IMR-90 (cell line): ENCODE measurements at regions not wholly inside any gene's neighbourhood (a gene's known extent, or its start where the extent isn't known, plus 50 kb on each side); places are given as distances from the start of the nearest gene placed in this dataset.

Source experiments
- ATAC-seq: fragments of 200-7000 bp; cut with Tn5 transposase; 2 replicates; pipeline ENCODE4 v1.9.1; 2020; ENCODE audit warnings: low read depth, mild to moderate bottlenecking, moderate library complexity
- BruUV-seq: library from RNA; stranded (reverse); fragments of 400-500 nt; replicated peaks from 2 replicates; lab custom pipeline; 2021; lab: Mats Ljungman, UMichigan
- CTCF ChIA-PET: fragments of 300-600 bp; formaldehyde crosslinking; extraction: SDS; loops from one replicate; lab custom pipeline; 2021; ENCODE audit warnings: antibody characterized with exemption; lab: Yijun Ruan, JAX
- POLR2A ChIA-PET: fragments of 300-600 bp; sonication (Branson Sonifier 250); formaldehyde crosslinking; loops from one replicate; lab custom pipeline; 2022; ENCODE audit warnings: antibody characterized with exemption; ENCODE audit not compliant: unreplicated experiment; lab: Charles Lee
- DNase-seq: peaks from one replicate; pipeline ENCODE4 v3.0.0; 2013
- H2AFZ ChIP-seq: replicated peaks from 2 replicates; pipeline ENCODE3; 2013; ENCODE audit warnings: low read length, mild to moderate bottlenecking; ENCODE audit not compliant: poor library complexity
- H2AK5ac ChIP-seq: 2 replicates; pipeline ENCODE4 v1.6.1; 2013; ENCODE audit warnings: low read depth, low read length, inconsistent platforms
- H2AK9ac ChIP-seq: replicated peaks from 2 replicates; pipeline ENCODE3; 2013; ENCODE audit warnings: mild to moderate bottlenecking, low read depth, low read length, moderate library complexity; ENCODE audit not compliant: poor library complexity
- H2BK120ac ChIP-seq: 2 replicates; pipeline ENCODE4 v1.6.1; 2013; ENCODE audit warnings: low read depth, low read length, inconsistent platforms
- H2BK15ac ChIP-seq: 3 replicates; pipeline ENCODE4 v1.6.1; 2013; ENCODE audit warnings: low read depth, low read length, inconsistent platforms
- H2BK20ac ChIP-seq: 2 replicates; pipeline ENCODE4 v1.6.1; 2013; ENCODE audit warnings: low read depth, mild to moderate bottlenecking, inconsistent platforms, low read length, moderate library complexity
- H2BK5ac ChIP-seq: 2 replicates; pipeline ENCODE4 v1.6.1; 2013; ENCODE audit warnings: mild to moderate bottlenecking, low read depth, low read length, inconsistent platforms; ENCODE audit not compliant: poor library complexity, severe bottlenecking
- H3K14ac ChIP-seq: replicated peaks from 2 replicates; pipeline ENCODE4 v1.6.1; 2013; ENCODE audit warnings: low read depth, low read length, inconsistent platforms
- H3K18ac ChIP-seq: 2 replicates; pipeline ENCODE4 v1.6.1; 2013; ENCODE audit warnings: low read depth, low read length, control low read depth
- H3K23ac ChIP-seq: 2 replicates; pipeline ENCODE4 v1.6.1; 2013; ENCODE audit warnings: low read depth, low read length, inconsistent platforms
- H3K27ac ChIP-seq: 2 replicates; pipeline ENCODE4 v1.5.1; 2013; ENCODE audit warnings: mild to moderate bottlenecking, control low read depth, low read length; ENCODE audit not compliant: insufficient read depth
- H3K27me3 ChIP-seq: 2 replicates; pipeline ENCODE4 v1.6.1; 2013; ENCODE audit warnings: low read length; ENCODE audit not compliant: control insufficient read depth, insufficient read depth
- H3K36me3 ChIP-seq: 2 replicates; pipeline ENCODE4 v1.6.1; 2013; ENCODE audit warnings: low read length, mixed read lengths; ENCODE audit not compliant: control insufficient read depth, insufficient read depth
- H3K4ac ChIP-seq: 2 replicates; pipeline ENCODE4 v1.6.1; 2013; ENCODE audit warnings: low read depth, low read length, inconsistent platforms
- H3K4me1 ChIP-seq: 2 replicates; pipeline ENCODE4 v1.6.1; 2013; ENCODE audit warnings: low read length, mixed read lengths; ENCODE audit not compliant: control insufficient read depth, insufficient read depth
- H3K4me2 ChIP-seq: 2 replicates; pipeline ENCODE4 v1.6.1; 2013; ENCODE audit warnings: low read depth, mild to moderate bottlenecking, control low read depth, low read length, moderate library complexity
- H3K4me3 ChIP-seq: 2 replicates; pipeline ENCODE4 v1.5.1; 2013; ENCODE audit warnings: low read depth, mild to moderate bottlenecking, control low read depth, low read length, moderate library complexity; ENCODE audit not compliant: insufficient read depth
- H3K56ac ChIP-seq: 2 replicates; pipeline ENCODE4 v1.6.1; 2013; ENCODE audit warnings: low read length, inconsistent platforms; ENCODE audit not compliant: insufficient read depth; ENCODE audit errors: extremely low read depth
- H3K79me1 ChIP-seq, 2 experiments: 2 replicates each; pipeline ENCODE4 v1.6.1; 2013; ENCODE audit warnings: low read length in 2 of 2, inconsistent platforms in 1 of 2, low read depth in 1 of 2
- H3K9ac ChIP-seq: 2 replicates; pipeline ENCODE4 v1.6.1; 2013; ENCODE audit warnings: low read depth, low read length, control low read depth
- H3K9me1 ChIP-seq: 2 replicates; pipeline ENCODE4 v1.6.1; 2013; ENCODE audit warnings: low read length, inconsistent platforms; ENCODE audit not compliant: insufficient read depth
- H3K9me3 ChIP-seq: 2 replicates; pipeline ENCODE4 v1.6.1; 2013; ENCODE audit warnings: low read length; ENCODE audit not compliant: control insufficient read depth, insufficient read depth
- H4K20me1 ChIP-seq: 2 replicates; pipeline ENCODE4 v1.6.1; 2013; ENCODE audit warnings: low read length, inconsistent platforms; ENCODE audit not compliant: insufficient read depth
- H4K5ac ChIP-seq: 2 replicates; pipeline ENCODE4 v1.6.1; 2013; ENCODE audit warnings: mild to moderate bottlenecking, low read depth, low read length, control low read depth
- H4K8ac ChIP-seq, 2 experiments: 2 replicates each; pipeline ENCODE4 v1.6.1; 2013; ENCODE audit warnings: low read depth in 2 of 2, low read length in 2 of 2, control low read depth in 1 of 2, inconsistent platforms in 1 of 2
- H4K91ac ChIP-seq: 2 replicates; pipeline ENCODE4 v1.6.1; 2013; ENCODE audit warnings: low read depth, low read length, inconsistent platforms; ENCODE audit not compliant: insufficient read depth
- CEBPB ChIP-seq: IDR thresholded peaks from 2 replicates; pipeline ENCODE4 v1.6.1; 2012; ENCODE audit warnings: low read depth, low read length, improper control_type of control experiment
- FOS ChIP-seq: fragments of 150-350 bp; IDR thresholded peaks from 2 replicates; pipeline ENCODE4 v1.6.1; 2016; ENCODE audit warnings: low read depth, low read length
- MXI1 ChIP-seq: IDR thresholded peaks from 2 replicates; pipeline ENCODE4 v1.6.1; 2012; ENCODE audit warnings: low read depth, mild to moderate bottlenecking, low read length, moderate library complexity, borderline replicate concordance
- RAD21 ChIP-seq: IDR thresholded peaks from 2 replicates; pipeline ENCODE4 v1.6.1; 2012; ENCODE audit warnings: low read length, improper control_type of control experiment
- WGBS, 2 experiments: methylation state at CpG; one replicate each; pipeline versions ENCODE4 v1.1.5 to v1.1.7; 2013; ENCODE audit warnings: missing lambda C conversion rate in 2 of 2; ENCODE audit not compliant: insufficient read length in 1 of 2; ENCODE audit errors: extremely low coverage in 2 of 2; 5-methylcytosine and 5-hydroxymethylcytosine counted together
- dilution Hi-C: fragments of 300-500 bp; cut with HindIII; formaldehyde crosslinking; loops from one replicate; pipeline ENCODE4 v1.14.3; 2018; ENCODE audit warnings: low sequenced_read_pairs; ENCODE audit not compliant: unreplicated experiment
- in situ Hi-C: fragments of 300-500 bp; cut with MboI; formaldehyde crosslinking; loops from 3 replicates; pipeline ENCODE4 v1.14.3; 2019; ENCODE audit warnings: low sequenced_read_pairs, inconsistent platforms, mixed read lengths
- intact Hi-C: fragments of 100-400 bp; cut with micrococcal nuclease; formaldehyde crosslinking; loops from 2 replicates; pipeline ENCODE4 v1.10.0; 2022

- intact Hi-C loops (no loop called here), in situ Hi-C loops (no loop called here), dilution Hi-C loops (no loop called here)
- Histone ChIP-seq H3K9ac (no peak overlapping the region), H2BK20ac (no peak overlapping the region), H3K14ac (no peak overlapping the region), H3K4me3 (no peak overlapping the region), H3K27me3 (no peaks in the 10 kb centered on the region), H2BK5ac (no peak overlapping the region), H2BK15ac (no peak overlapping the region), H2AK9ac (no peak overlapping the region), H3K9me1 (no peaks in the 10 kb centered on the region), H4K5ac (no peak overlapping the region), H4K8ac (no peak overlapping the region), H3K4me2 (no peak overlapping the region), H3K4ac (no peak overlapping the region), H3K56ac (no peak overlapping the region), H4K91ac (no peak overlapping the region), H3K18ac (no peak overlapping the region), H3K4me1 (no peaks in the 10 kb centered on the region), H3K9me3 (peaks cover 3% of the 10 kb centered on the region; the same call in 1 of the 2 replicates), H2AK5ac (no peak overlapping the region), H3K79me1 (no peaks in the 10 kb centered on the region), H3K23ac (no peak overlapping the region), H2BK120ac (no peak overlapping the region), H3K36me3 (no peaks in the 10 kb centered on the region), H3K27ac (no peak overlapping the region), H2AFZ (no peak overlapping the region), H4K20me1 (no peaks in the 10 kb centered on the region)
- no CpG with 5 or more reads among the region's 2 CpGs for WGBS, 2 experiments
- ChIA-PET CTCF (no interaction called here), POLR2A (no interaction called here)
- no TSS peak for BruUV-seq
- ATAC-seq = no peak
- TF ChIP-seq CEBPB (no peak), MXI1 (no peak), RAD21 (no peak), FOS (no peak)
- DNase-seq = no peak
These were observed 2245.0 kb upstream of the RAG2 start for GRCh38 chr11:38842991-38843390.
